ENCODE measurements at regions not wholly inside any gene's neighbourhood (a gene's known extent, or its start where the extent isn't known, plus 50 kb on each side); places are given as distances from the start of the nearest gene placed in this dataset.

GRCh38 chr2:215528555-215528954 is 92.7 kb upstream of the FN1 start:
- no peak for DNase-seq

DNA sequence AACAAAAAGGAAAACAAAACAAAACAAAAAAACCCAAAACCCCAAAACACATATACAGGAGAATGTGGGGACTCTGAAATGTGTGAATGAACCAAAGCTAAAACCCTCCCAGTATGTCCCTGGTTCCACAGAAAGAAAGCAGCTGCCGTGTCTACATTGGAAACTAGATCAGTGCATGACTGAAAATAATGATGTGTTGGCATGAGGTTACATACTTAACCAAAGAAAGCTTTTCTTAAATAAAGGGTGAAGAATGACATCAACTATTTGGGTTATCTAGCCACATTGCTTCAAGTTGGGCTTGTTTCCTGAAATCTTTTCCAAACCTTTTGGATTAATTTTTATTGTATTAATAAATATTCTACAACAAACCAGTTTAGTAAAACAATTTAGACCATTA is 91.9 kb upstream of the FN1 start:
- DNase-seq = no peak

- no peak for DNase-seq
These were observed 90.5 kb upstream of the FN1 start for GRCh38 chr2:215526341-215526740.

DNA sequence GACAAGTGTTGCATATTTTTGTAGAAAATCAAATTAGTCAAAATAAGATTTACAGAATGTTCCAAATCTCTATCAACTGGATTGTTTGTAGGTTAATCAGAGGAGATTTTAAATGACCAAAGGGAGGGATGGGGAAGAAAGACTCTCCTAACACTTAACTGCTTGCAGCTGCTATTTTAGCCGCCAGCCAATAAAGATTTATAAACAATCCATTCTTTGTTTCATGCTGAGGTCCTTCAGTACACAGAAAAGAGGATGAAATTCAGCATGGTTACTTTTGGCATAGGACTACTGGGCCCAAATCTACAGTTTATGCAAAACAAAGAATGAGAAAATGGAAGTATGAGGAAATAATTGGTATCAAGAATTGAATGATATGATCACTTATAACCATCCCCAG is 86.4 kb upstream of the FN1 start:
- no peak for DNase-seq

DNA sequence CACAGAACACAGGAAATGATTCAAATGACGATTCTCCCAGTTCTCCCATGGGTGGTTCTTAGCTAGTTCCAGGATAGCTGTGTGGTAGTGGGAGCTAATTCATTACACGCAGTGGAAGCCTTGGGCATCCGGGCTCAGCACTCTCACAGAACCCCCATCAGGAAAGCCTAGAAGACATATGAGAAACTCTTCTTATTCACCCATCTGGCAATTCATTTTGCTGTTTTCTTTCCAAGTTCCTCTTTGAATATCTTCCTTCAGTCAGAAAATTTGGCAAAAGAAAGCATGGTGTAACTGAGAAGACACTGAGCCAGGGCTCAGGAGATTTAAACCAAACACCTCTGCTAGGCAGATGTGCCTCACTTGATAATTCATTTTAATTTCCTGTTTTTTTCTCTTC is 85.2 kb upstream of the FN1 start:
- DNase-seq = no peak

- DNase-seq = no peak
These were observed 81.5 kb upstream of the FN1 start for GRCh38 chr2:215517391-215517790.

DNA sequence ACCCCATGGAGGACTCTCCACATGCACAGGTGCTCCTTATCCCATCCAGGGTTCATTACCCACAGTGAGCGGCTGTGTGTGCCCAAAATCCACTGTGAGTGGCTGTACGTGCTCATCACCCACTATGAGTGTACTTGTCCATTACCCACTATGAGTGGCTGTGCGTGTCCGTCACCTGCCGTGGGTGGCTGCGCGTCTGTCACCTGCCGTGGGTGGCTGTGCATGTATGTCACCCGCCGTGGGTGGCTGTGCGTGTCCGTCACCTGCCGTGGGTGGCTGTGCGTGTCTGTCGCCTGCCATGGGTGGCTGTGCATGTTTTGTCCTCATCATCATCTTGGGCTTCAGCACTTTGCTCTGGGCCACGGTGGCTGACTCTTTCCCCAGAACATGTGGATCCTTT is 78.6 kb upstream of the FN1 start:
- DNase-seq = no peak

GRCh38 chr2:215511454-215512346 is 75.8 kb upstream of the FN1 start:
- DNase-seq = no peak

- no peak for DNase-seq
These were observed 72.0 kb upstream of the FN1 start for GRCh38 chr2:215507836-215508235.

GRCh38 chr2:215507136-215507535 is 71.3 kb upstream of the FN1 start:
- DNase-seq = no peak

GRCh38 chr2:215506604-215506990 is 70.7 kb upstream of the FN1 start:
- DNase-seq = no peak

GRCh38 chr2:215505044-215505786 is 69.3 kb upstream of the FN1 start:
- DNase-seq = no peak

- no peak for DNase-seq
These were observed 68.7 kb upstream of the FN1 start for GRCh38 chr2:215504547-215504946.

- no peak for DNase-seq
These were observed 67.5 kb upstream of the FN1 start for GRCh38 chr2:215503381-215503780.

DNA sequence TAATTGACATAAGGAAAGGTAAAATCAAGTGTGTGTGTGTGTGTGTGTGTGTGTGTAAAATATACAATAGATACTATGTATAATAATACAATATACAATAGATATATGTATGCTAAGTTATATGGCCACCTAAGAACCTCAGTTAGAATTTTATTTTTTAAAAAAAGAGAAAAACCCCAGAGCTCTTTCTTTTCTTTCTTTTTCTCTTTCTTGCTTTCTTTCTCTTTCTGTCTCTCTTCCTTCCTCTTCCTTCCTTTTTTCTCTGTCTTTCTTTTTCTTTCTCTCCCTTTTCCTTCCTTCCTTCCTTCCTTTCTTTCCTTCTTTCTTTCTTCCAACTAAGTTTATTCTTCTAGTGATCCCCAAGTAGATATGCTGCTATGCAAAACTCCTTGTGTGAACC is 64.6 kb upstream of the FN1 start:
- DNase-seq = no peak

GRCh38 chr2:215499331-215499730 is 63.5 kb upstream of the FN1 start:
- DNase-seq = no peak

DNA sequence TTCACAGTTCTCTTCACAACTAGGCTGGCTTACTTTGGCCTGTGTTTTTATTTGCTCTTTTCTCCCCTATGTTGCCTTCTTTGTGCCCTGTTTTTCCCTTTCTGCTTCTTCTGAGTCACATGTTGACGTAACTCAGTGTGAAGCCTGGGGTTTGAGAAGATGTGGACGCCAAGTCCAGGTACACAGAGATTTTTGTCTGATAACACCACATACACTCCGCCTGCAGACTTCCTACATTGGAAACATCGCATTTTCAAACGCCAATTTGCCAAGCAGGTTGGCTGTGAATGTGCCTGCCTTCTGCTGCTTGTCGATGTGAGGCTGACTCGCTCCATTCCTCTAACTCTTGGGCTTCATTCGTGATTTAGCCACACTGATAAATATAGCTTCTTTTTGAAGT is 62.6 kb upstream of the FN1 start:
- no peak for DNase-seq

GRCh38 chr2:215493376-215493775 is 57.5 kb upstream of the FN1 start:
- no peak for DNase-seq

DNA sequence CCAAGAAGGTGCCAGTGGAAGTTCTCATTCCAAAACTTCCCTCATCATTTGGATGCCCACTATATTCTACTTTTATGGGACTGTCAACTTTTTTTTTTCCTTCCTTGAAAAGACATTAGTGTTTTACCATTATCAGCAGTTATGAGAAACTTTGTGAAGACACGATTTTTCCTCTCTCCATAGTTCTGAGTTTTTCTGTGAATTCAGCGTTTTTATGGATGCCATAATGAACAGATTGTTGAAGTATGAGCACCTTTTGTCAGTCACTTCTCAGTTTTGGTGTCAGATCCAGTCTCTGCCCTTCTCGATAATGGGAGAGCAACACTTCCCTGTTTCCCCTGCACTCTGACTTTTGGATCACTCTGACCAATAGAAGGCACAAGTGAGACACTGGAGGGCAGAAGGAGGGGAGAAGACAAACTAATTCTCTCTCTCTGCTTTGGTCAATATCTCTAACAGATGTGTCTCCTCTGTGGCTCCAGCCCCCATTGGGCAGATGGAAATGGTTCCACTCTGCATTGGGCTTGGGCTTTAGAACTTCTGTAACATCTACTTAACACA is 53.5 kb upstream of the FN1 start:
- DNase-seq = no peak

DNA sequence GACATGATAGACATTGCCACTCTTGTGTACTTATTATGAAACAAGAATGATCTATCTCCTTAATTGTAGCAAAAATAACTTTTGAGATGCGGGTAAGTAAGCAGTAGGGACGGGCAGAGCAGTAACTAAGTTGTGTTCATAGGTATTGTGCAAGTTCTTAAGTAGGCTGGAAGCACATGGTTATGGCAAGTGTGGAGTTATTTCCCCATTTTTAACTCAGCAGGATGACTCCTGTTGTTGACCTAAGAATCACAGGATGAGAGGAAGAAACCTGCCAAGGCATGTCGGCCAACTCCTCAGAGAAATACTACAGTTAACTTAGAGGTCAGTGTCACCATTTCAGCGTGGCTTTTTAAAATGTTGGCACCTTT is 51.1 kb upstream of the FN1 start:
- no peak for DNase-seq

- DNase-seq = no peak
These were observed 50.6 kb upstream of the FN1 start for GRCh38 chr2:215486291-215487001.
